GM18861 (cell line): ENCODE measurements at regions not wholly inside any gene's neighbourhood (a gene's known extent, or its start where the extent isn't known, plus 50 kb on each side); places are given as distances from the start of the nearest gene placed in this dataset.
"Not testable (repeated sequence)": the region's sequence is repeated elsewhere in the genome, so short reads cannot be mapped to it uniquely, and the experiment has no call there.

Experiments used
- ATAC-seq: cut with Tn5 transposase; IDR thresholded peaks from one replicate; pipeline ENCODE4 v1.9.1; 2021; ENCODE audit not compliant: unreplicated experiment

- no peak for ATAC-seq
These were observed 466.6 kb upstream of the ERCC4 start for GRCh38 chr16:13453325-13453724.

GRCh38 chr16:13453938-13454553 lies 465.9 kb upstream of the ERCC4 start:
- ATAC-seq = no peak

- ATAC-seq = no peak
These were observed 456.3 kb upstream of the ERCC4 start for GRCh38 chr16:13463619-13464018.

GRCh38 chr16:13471036-13471435 lies 448.9 kb upstream of the ERCC4 start:
- ATAC-seq = no peak

- ATAC-seq = no peak
These were observed 441.0 kb upstream of the ERCC4 start for GRCh38 chr16:13478991-13479390.

GRCh38 chr16:13479549-13479948 lies 440.4 kb upstream of the ERCC4 start:
- ATAC-seq = no peak

GRCh38 chr16:13480801-13481200 lies 439.2 kb upstream of the ERCC4 start:
- ATAC-seq = no peak

GRCh38 chr16:13483121-13483520 lies 436.8 kb upstream of the ERCC4 start:
- ATAC-seq = no peak

GRCh38 chr16:13489416-13489815 lies 430.5 kb upstream of the ERCC4 start:
- ATAC-seq = not testable (repeated sequence)

GRCh38 chr16:13492046-13492445 lies 427.9 kb upstream of the ERCC4 start:
- no peak for ATAC-seq

GRCh38 chr16:13503960-13504635 lies 415.9 kb upstream of the ERCC4 start:
- no peak for ATAC-seq

- no peak for ATAC-seq
These were observed 412.4 kb upstream of the ERCC4 start for GRCh38 chr16:13507530-13507929.

GRCh38 chr16:13510425-13511151 lies 409.4 kb upstream of the ERCC4 start:
- no peak for ATAC-seq

GRCh38 chr16:13517841-13518240 lies 402.1 kb upstream of the ERCC4 start:
- ATAC-seq = no peak

GRCh38 chr16:13519871-13520270 lies 400.1 kb upstream of the ERCC4 start:
- ATAC-seq = no peak

- ATAC-seq = no peak
These were observed 398.6 kb upstream of the ERCC4 start for GRCh38 chr16:13521356-13521755.

GRCh38 chr16:13527332-13527731 lies 392.6 kb upstream of the ERCC4 start:
- no peak for ATAC-seq

GRCh38 chr16:13528691-13529090 lies 391.3 kb upstream of the ERCC4 start:
- no peak for ATAC-seq

- no peak for ATAC-seq
These were observed 390.6 kb upstream of the ERCC4 start for GRCh38 chr16:13529193-13529982.

- no peak for ATAC-seq
These were observed 379.2 kb upstream of the ERCC4 start for GRCh38 chr16:13540771-13541170.

GRCh38 chr16:13542284-13542683 lies 377.7 kb upstream of the ERCC4 start:
- no peak for ATAC-seq
